Panc1 (cell line): ENCODE measurements at regions not wholly inside any gene's neighbourhood (a gene's known extent, or its start where the extent isn't known, plus 50 kb on each side); places are given as distances from the start of the nearest gene placed in this dataset.

ENCODE experiments used
- ATAC-seq: fragments of 200-7000 bp; cut with Tn5 transposase; 2 replicates; pipeline ENCODE4 v1.9.1; 2020; ENCODE audit warnings: mild to moderate bottlenecking, moderate library complexity
- BruUV-seq: library from RNA; stranded (reverse); fragments of 400-500 nt; replicated peaks from 2 replicates; lab custom pipeline; 2021; lab: Mats Ljungman, UMichigan
- CTCF ChIA-PET: fragments of 300-600 bp; sonication (Branson Sonifier 250); formaldehyde crosslinking; loops from one replicate; lab custom pipeline; 2022; ENCODE audit warnings: antibody characterized with exemption; lab: Charles Lee
- POLR2A ChIA-PET: fragments of 300-600 bp; sonication (Branson Sonifier 250); formaldehyde crosslinking; loops from one replicate; lab custom pipeline; 2022; ENCODE audit warnings: antibody characterized with exemption; lab: Charles Lee
- DNase-seq: peaks from one replicate; pipeline ENCODE4 v3.0.0-alpha.2; 2010; ENCODE audit warnings: low read depth, low spot score
- H3K27ac ChIP-seq: 2 replicates; pipeline ENCODE4 v1.5.1; 2011; ENCODE audit warnings: mild to moderate bottlenecking, low read length, inconsistent platforms
- H3K27me3 ChIP-seq: fragments of 200-500 bp; sonication (Bioruptor generic); 2 replicates; pipeline ENCODE4 v1.6.0; 2014; ENCODE audit warnings: low read length, inconsistent platforms; ENCODE audit not compliant: control insufficient read depth, insufficient read depth
- H3K36me3 ChIP-seq: fragments of 200-500 bp; sonication (Bioruptor generic); 2 replicates; pipeline ENCODE4 v1.5.1; 2014; ENCODE audit warnings: inconsistent platforms, mild to moderate bottlenecking, low read length, moderate library complexity; ENCODE audit not compliant: control insufficient read depth, insufficient read depth
- H3K4me1 ChIP-seq: 2 replicates; pipeline ENCODE4 v1.5.1; 2011; ENCODE audit warnings: inconsistent platforms, mild to moderate bottlenecking, low read length, moderate library complexity; ENCODE audit not compliant: control insufficient read depth, insufficient read depth
- H3K4me3 ChIP-seq, 2 experiments: 2 replicates each; pipeline ENCODE4 v1.5.1; 2011 to 2012; ENCODE audit warnings: low read depth in 2 of 2, low read length in 2 of 2, mild to moderate bottlenecking in 2 of 2, inconsistent platforms in 1 of 2, moderate library complexity in 1 of 2
- H3K9me3 ChIP-seq: fragments of 200-500 bp; sonication (Bioruptor generic); 2 replicates; pipeline ENCODE4 v1.5.1; 2014; ENCODE audit warnings: low read depth, mild to moderate bottlenecking, inconsistent platforms, low read length, moderate library complexity; ENCODE audit not compliant: control insufficient read depth, insufficient read depth
- POLR2AphosphoS5 ChIP-seq: IDR thresholded peaks from 2 replicates; pipeline ENCODE4 v1.6.1; 2012; ENCODE audit warnings: mild to moderate bottlenecking, low read depth, low read length, moderate library complexity
- SIN3A ChIP-seq: IDR thresholded peaks from 2 replicates; pipeline ENCODE4 v1.6.1; 2012; ENCODE audit warnings: low read depth, mild to moderate bottlenecking, low read length, moderate library complexity, borderline replicate concordance; ENCODE audit not compliant: insufficient read depth
- TCF7L2 ChIP-seq: IDR thresholded peaks from 2 replicates; pipeline ENCODE4 v1.6.1; 2011; ENCODE audit warnings: mild to moderate bottlenecking, low read depth, low read length, inconsistent platforms
- in situ Hi-C: cut with HindIII; loops from 2 replicates; pipeline ENCODE4 v1.10.0; 2016; ENCODE audit warnings: low sequenced_read_pairs, low pct_unique_long_range_greater_than_20kb
- intact Hi-C: fragments of 100-400 bp; cut with micrococcal nuclease; formaldehyde crosslinking; loops from one replicate; pipeline ENCODE4 v1.10.0; 2022; ENCODE audit not compliant: unreplicated experiment
- TF ChIP-seq, protein P1 (sequence below), 2 experiments: IDR thresholded peaks; 2 replicates each; pipeline ENCODE4 v1.6.1; 2011 to 2012; ENCODE audit warnings: low read depth in 2 of 2, control low read depth in 1 of 2, low read length in 1 of 2, mild to moderate bottlenecking in 1 of 2, moderate library complexity in 1 of 2; ENCODE audit not compliant: insufficient read depth in 1 of 2
- TF ChIP-seq, protein P2 (sequence below): fragments of 450-650 bp; IDR thresholded peaks from 2 replicates; pipeline ENCODE4 v1.5.1; 2017; ENCODE audit warnings: mild to moderate bottlenecking

DNA sequence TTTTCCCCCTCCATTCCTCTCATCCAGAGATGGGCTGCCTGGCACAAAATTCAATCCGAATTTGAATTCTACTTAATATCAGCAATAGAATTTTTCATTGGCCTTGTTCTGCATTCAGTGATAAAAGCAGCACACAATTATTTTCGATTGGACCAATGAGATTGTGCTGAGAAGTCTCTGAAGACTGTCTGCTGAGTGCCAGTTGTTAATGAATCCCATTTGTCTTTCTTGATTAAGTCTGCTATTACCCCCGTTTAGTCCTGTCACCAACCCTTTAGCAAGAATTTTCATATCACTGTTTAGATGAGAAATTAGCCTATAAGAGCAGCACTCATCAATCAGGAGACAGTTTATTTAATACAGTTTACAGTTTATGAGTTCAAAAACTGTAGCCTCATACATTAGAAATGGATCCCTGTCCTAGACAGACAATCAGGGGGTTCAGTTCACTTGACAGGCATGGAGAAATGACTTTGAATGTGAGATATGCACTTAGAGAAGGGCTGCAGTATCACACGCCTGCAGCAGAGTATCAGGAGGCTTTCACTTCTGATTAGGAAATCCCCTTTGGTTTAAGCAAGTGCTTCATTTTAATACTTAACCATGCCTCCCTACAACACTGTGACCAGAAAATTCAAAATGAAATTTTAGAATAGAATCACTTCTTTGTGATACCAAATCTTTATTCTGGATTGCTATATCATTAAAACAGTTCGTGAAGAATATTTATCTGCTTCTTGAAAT lies 304.7 kb upstream of the PTBP2 start:
- no peaks in the 10 kb centered on the region for H3K36me3 ChIP-seq
- H3K4me3 ChIP-seq: no peak overlapping the region
- no peaks in the 10 kb centered on the region for H3K4me1 ChIP-seq
- DNase-seq (no peak), ATAC-seq (no peak)
- CTCF ChIA-PET: no interaction called here
- TF ChIP-seq, protein P1, sequence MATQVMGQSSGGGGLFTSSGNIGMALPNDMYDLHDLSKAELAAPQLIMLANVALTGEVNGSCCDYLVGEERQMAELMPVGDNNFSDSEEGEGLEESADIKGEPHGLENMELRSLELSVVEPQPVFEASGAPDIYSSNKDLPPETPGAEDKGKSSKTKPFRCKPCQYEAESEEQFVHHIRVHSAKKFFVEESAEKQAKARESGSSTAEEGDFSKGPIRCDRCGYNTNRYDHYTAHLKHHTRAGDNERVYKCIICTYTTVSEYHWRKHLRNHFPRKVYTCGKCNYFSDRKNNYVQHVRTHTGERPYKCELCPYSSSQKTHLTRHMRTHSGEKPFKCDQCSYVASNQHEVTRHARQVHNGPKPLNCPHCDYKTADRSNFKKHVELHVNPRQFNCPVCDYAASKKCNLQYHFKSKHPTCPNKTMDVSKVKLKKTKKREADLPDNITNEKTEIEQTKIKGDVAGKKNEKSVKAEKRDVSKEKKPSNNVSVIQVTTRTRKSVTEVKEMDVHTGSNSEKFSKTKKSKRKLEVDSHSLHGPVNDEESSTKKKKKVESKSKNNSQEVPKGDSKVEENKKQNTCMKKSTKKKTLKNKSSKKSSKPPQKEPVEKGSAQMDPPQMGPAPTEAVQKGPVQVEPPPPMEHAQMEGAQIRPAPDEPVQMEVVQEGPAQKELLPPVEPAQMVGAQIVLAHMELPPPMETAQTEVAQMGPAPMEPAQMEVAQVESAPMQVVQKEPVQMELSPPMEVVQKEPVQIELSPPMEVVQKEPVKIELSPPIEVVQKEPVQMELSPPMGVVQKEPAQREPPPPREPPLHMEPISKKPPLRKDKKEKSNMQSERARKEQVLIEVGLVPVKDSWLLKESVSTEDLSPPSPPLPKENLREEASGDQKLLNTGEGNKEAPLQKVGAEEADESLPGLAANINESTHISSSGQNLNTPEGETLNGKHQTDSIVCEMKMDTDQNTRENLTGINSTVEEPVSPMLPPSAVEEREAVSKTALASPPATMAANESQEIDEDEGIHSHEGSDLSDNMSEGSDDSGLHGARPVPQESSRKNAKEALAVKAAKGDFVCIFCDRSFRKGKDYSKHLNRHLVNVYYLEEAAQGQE (IDR thresholded peaks at IDR 0.05; ENCODE audit: insufficient read depth in 1 of 2, low read depth in 2 of 2, low read length in 1 of 2): no peak
- TF ChIP-seq POLR2AphosphoS5 (no peak), TCF7L2 (no peak), SIN3A (no peak)
- TF ChIP-seq, protein P2, sequence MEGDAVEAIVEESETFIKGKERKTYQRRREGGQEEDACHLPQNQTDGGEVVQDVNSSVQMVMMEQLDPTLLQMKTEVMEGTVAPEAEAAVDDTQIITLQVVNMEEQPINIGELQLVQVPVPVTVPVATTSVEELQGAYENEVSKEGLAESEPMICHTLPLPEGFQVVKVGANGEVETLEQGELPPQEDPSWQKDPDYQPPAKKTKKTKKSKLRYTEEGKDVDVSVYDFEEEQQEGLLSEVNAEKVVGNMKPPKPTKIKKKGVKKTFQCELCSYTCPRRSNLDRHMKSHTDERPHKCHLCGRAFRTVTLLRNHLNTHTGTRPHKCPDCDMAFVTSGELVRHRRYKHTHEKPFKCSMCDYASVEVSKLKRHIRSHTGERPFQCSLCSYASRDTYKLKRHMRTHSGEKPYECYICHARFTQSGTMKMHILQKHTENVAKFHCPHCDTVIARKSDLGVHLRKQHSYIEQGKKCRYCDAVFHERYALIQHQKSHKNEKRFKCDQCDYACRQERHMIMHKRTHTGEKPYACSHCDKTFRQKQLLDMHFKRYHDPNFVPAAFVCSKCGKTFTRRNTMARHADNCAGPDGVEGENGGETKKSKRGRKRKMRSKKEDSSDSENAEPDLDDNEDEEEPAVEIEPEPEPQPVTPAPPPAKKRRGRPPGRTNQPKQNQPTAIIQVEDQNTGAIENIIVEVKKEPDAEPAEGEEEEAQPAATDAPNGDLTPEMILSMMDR: no peak
- in situ Hi-C loops (no loop called here), intact Hi-C loops (no loop called here)
- POLR2A ChIA-PET: no interaction called here
- H3K27me3 ChIP-seq: no peaks in the 10 kb centered on the region
- BruUV-seq: no TSS peak
- H3K9me3 ChIP-seq: no peaks in the 10 kb centered on the region
- H3K27ac ChIP-seq: no peak overlapping the region

DNA sequence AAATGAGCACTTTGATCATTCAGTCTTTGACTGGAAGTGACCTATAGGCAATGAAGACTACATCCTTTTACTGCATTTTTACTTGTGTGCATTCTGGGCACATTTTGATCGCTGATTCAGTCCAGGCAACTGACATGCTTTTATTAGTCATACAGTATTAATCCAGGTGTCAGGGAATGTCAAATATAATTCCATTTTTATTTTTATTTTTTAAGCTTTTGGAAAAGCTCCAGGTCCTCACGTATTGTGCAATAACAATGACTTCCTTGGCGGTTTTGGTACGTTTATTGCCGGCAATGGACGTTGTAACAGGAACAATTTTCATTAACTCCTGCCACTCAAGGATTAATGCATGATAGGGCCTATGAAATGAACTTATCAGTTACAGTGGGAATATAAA lies 302.6 kb upstream of the PTBP2 start:
- Histone ChIP-seq H3K4me1 (no peaks in the 10 kb centered on the region), H3K36me3 (no peaks in the 10 kb centered on the region), H3K9me3 (no peaks in the 10 kb centered on the region), H3K4me3 (no peak overlapping the region), H3K27ac (no peak overlapping the region), H3K27me3 (no peaks in the 10 kb centered on the region)
- TF ChIP-seq, protein P1 (IDR thresholded peaks at IDR 0.05; ENCODE audit: insufficient read depth in 1 of 2, low read depth in 2 of 2, low read length in 1 of 2): no peak
- TF ChIP-seq TCF7L2: no peak
- TF ChIP-seq, protein P2: no peak
- TF ChIP-seq SIN3A: no peak
- TF ChIP-seq POLR2AphosphoS5: no peak
- BruUV-seq: no TSS peak
- intact Hi-C loops: no loop called here
- ChIA-PET CTCF (no interaction called here), POLR2A (no interaction called here)
- in situ Hi-C loops: no loop called here
- ATAC-seq (no peak), DNase-seq (no peak)
